ENCODE measurements at regions not wholly inside any gene's neighbourhood (a gene's known extent, or its start where the extent isn't known, plus 50 kb on each side); places are given as distances from the start of the nearest gene placed in this dataset.

- Histone ChIP-seq H3K27ac (ENCODE audit: extremely low read depth, low read depth, low read length) (no peak overlapping the region), H3K36me3 (ENCODE audit: control insufficient read depth, insufficient read depth, low read length) (no peaks in the 10 kb centered on the region), H3K9ac (ENCODE audit: insufficient read depth in 1 of 2, low read depth in 2 of 2, low read length in 2 of 2) (no peak overlapping the region), H3K9me1 (ENCODE audit: control insufficient read depth, insufficient read depth, low read length) (no peaks in the 10 kb centered on the region), H3K4me3 (no peak overlapping the region), H3K79me2 (ENCODE audit: control insufficient read depth, insufficient read depth, low read length) (no peaks in the 10 kb centered on the region), H2AFZ (ENCODE audit: low read depth, low read length) (no peak overlapping the region), H3K4me1 (replicated peaks in 1 of 2; ENCODE audit: control insufficient read depth in 2 of 2, insufficient read depth in 2 of 2, low read length in 2 of 2) (peaks cover 3 to 8% of the 10 kb centered on the region in 2 experiments; a peak in 1 of 5 replicates), H3K27me3 (ENCODE audit: control insufficient read depth in 2 of 2, insufficient read depth in 2 of 2, low read length in 2 of 2) (no peaks in the 10 kb centered on the region), H3K9me3 (replicated peaks; ENCODE audit: control insufficient read depth, insufficient read depth, low read depth, low read length) (no peaks in the 10 kb centered on the region), H4K20me1 (replicated peaks; ENCODE audit: control insufficient read depth, insufficient read depth, low read length) (no peaks in the 10 kb centered on the region), H3K4me2 (ENCODE audit: insufficient read depth, low read length) (no peak overlapping the region)
- BruUV-seq (replicated peaks), result no TSS peak
- intact Hi-C loops (cut with micrococcal nuclease), result no loop called here
- POLR2A ChIA-PET, result no interaction called here
- WGBS (ENCODE audit: insufficient coverage, low coverage, missing lambda C conversion rate), result 43% methylated on average over 2 of the region's 2 CpGs
- no peak for DNase-seq (ENCODE audit: extremely low read depth in 1 of 4, low spot score in 3 of 4)
- no peak for FAIRE-seq
- CTCF ChIA-PET (ENCODE audit: low intra/inter-chr PET ratio), result no interaction called here
- in situ Hi-C loops (cut with MboI), result no loop called here
- ATAC-seq, result no peak
- TF ChIP-seq, protein P1, sequence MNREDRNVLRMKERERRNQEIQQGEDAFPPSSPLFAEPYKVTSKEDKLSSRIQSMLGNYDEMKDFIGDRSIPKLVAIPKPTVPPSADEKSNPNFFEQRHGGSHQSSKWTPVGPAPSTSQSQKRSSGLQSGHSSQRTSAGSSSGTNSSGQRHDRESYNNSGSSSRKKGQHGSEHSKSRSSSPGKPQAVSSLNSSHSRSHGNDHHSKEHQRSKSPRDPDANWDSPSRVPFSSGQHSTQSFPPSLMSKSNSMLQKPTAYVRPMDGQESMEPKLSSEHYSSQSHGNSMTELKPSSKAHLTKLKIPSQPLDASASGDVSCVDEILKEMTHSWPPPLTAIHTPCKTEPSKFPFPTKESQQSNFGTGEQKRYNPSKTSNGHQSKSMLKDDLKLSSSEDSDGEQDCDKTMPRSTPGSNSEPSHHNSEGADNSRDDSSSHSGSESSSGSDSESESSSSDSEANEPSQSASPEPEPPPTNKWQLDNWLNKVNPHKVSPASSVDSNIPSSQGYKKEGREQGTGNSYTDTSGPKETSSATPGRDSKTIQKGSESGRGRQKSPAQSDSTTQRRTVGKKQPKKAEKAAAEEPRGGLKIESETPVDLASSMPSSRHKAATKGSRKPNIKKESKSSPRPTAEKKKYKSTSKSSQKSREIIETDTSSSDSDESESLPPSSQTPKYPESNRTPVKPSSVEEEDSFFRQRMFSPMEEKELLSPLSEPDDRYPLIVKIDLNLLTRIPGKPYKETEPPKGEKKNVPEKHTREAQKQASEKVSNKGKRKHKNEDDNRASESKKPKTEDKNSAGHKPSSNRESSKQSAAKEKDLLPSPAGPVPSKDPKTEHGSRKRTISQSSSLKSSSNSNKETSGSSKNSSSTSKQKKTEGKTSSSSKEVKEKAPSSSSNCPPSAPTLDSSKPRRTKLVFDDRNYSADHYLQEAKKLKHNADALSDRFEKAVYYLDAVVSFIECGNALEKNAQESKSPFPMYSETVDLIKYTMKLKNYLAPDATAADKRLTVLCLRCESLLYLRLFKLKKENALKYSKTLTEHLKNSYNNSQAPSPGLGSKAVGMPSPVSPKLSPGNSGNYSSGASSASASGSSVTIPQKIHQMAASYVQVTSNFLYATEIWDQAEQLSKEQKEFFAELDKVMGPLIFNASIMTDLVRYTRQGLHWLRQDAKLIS (CRISPR knock-in tag; IDR thresholded peaks at IDR 0.05), result no peak
- peak; percentile 84 for TF ChIP-seq SPI1 (IDR thresholded peaks at IDR 0.05; ENCODE audit: borderline replicate concordance, low read depth, low read length)
Measured at GRCh38 chr21:14685568-14685967, 139.5 kb upstream of the SAMSN1 start.

GRCh38 chr21:14684071-14684470 lies 138.0 kb upstream of the SAMSN1 start:
- peak overlapping the region; percentile 63 for H2AFZ ChIP-seq (ENCODE audit: low read depth, low read length)
- BruUV-seq (replicated peaks), result no TSS peak
- H3K9me1 ChIP-seq (ENCODE audit: control insufficient read depth, insufficient read depth, low read length), result no peaks in the 10 kb centered on the region
- ATAC-seq (peak; percentile 24), FAIRE-seq (no peak), DNase-seq (ENCODE audit: extremely low read depth in 1 of 4, low spot score in 3 of 4) (no peak)
- H3K27ac ChIP-seq (ENCODE audit: extremely low read depth, low read depth, low read length), result no peak overlapping the region
- no peak overlapping the region for H3K4me3 ChIP-seq
- POLR2A ChIA-PET, result no interaction called here
- TF ChIP-seq ZNF707 (CRISPR knock-in tag; conservative IDR thresholded peaks at IDR 0.05), result no peak
- peak; percentile 88 for TF ChIP-seq SPI1 (IDR thresholded peaks at IDR 0.05; ENCODE audit: borderline replicate concordance, low read depth, low read length)
- no peak for TF ChIP-seq SMARCA4 (IDR thresholded peaks at IDR 0.05)
- peak; percentile 23; the same call in 1 of the 2 replicates for TF ChIP-seq CXXC5 (CRISPR knock-in tag; IDR thresholded peaks at IDR 0.05)
- no peak for TF ChIP-seq ZNF41 (CRISPR knock-in tag; conservative IDR thresholded peaks at IDR 0.05)
- no peak for TF ChIP-seq XRCC4 (IDR thresholded peaks at IDR 0.05; ENCODE audit: extremely low read depth, insufficient read depth, insufficient read length)
- TF ChIP-seq ZNF398 (CRISPR knock-in tag; IDR thresholded peaks at IDR 0.05), result no peak
- H3K9me3 ChIP-seq (replicated peaks; ENCODE audit: control insufficient read depth, insufficient read depth, low read depth, low read length), result no peaks in the 10 kb centered on the region
- intact Hi-C loops (cut with micrococcal nuclease) (no loop called here), in situ Hi-C loops (cut with MboI) (no loop called here)
- no peaks in the 10 kb centered on the region for H3K36me3 ChIP-seq (ENCODE audit: control insufficient read depth, insufficient read depth, low read length)
- no peak overlapping the region for H3K4me2 ChIP-seq (ENCODE audit: insufficient read depth, low read length)
- H3K4me1 ChIP-seq (replicated peaks in 1 of 2; ENCODE audit: control insufficient read depth in 2 of 2, insufficient read depth in 2 of 2, low read length in 2 of 2), result peaks cover 3 to 6% of the 10 kb centered on the region in 2 experiments; a peak in 1 of 5 replicates
- no peaks in the 10 kb centered on the region for H3K79me2 ChIP-seq (ENCODE audit: control insufficient read depth, insufficient read depth, low read length)
- no peaks in the 10 kb centered on the region for H3K27me3 ChIP-seq (ENCODE audit: control insufficient read depth in 2 of 2, insufficient read depth in 2 of 2, low read length in 2 of 2)
- H4K20me1 ChIP-seq (replicated peaks; ENCODE audit: control insufficient read depth, insufficient read depth, low read length), result no peaks in the 10 kb centered on the region
- WGBS (ENCODE audit: insufficient coverage, low coverage, missing lambda C conversion rate), result 53% methylated on average over 4 of the region's 4 CpGs
- CTCF ChIA-PET (ENCODE audit: low intra/inter-chr PET ratio), result no interaction called here
- H3K9ac ChIP-seq (ENCODE audit: insufficient read depth in 1 of 2, low read depth in 2 of 2, low read length in 2 of 2), result no peak overlapping the region

All from K562 (cell line).